GM23338 (cell line): ENCODE measurements at regions not wholly inside any gene's neighbourhood (a gene's known extent, or its start where the extent isn't known, plus 50 kb on each side); places are given as distances from the start of the nearest gene placed in this dataset.

Source experiments
- CTCF ChIP-seq, 2 experiments: fragments of 200-600 bp in 1 of 2; sonication (generic) in 1 of 2; conservative IDR thresholded peaks; 2 replicates each; pipeline versions ENCODE4 v1.5.1 to v1.6.1; 2016 to 2017; ENCODE audit warnings: antibody characterized with exemption in 2 of 2, low read depth in 2 of 2, mild to moderate bottlenecking in 2 of 2, moderate library complexity in 1 of 2
- POLR2AphosphoS5 ChIP-seq: IDR thresholded peaks from 2 replicates; pipeline ENCODE4 v1.6.1; 2016; ENCODE audit warnings: antibody characterized with exemption, low read depth
- STAT1 ChIP-seq: IDR thresholded peaks from one replicate; pipeline ENCODE4 v1.6.1; 2016; ENCODE audit warnings: antibody characterized with exemption; ENCODE audit not compliant: unreplicated experiment

- TF ChIP-seq STAT1 (no peak), CTCF (conservative IDR thresholded peaks at IDR 0.05; ENCODE audit: low read depth in 2 of 2) (no peak), POLR2AphosphoS5 (no peak)
Measured at GRCh38 chr20:4303136-4303535, 54.0 kb upstream of the ADRA1D start.
